ENCODE measurements at regions not wholly inside any gene's neighbourhood (a gene's known extent, or its start where the extent isn't known, plus 50 kb on each side); places are given as distances from the start of the nearest gene placed in this dataset.

DNA sequence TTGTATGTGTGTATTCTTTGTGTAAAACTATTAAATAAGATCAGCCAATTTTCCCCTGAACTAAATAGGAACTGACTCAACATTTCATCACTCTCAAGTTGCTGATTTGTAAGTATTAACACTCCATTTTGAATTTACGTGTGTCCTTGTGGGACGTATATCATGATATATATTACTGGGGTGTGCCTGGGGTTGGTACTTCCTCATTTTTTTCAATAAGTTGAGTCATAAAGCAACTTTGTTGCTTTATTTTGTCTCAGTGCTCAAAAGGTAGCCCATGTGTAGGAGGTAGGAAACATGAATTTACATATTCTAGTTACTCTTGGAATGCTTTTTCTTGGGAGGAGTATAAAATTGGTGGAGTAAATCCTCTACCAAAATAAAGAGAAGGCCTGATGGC lies 193.9 kb upstream of the RAG2 start:
- Histone ChIP-seq H3K4me3 (ENCODE audit: low read length) (no peak overlapping the region), H3K4me1 (ENCODE audit: control insufficient read depth, insufficient read depth, low read length) (no peaks in the 10 kb centered on the region), H3K9me3 (ENCODE audit: control insufficient read depth, low read depth, low read length) (no peaks in the 10 kb centered on the region), H3K27ac (ENCODE audit: low read length) (no peak overlapping the region), H3K36me3 (ENCODE audit: control insufficient read depth, insufficient read depth, low read length) (no peaks in the 10 kb centered on the region), H3K27me3 (ENCODE audit: control insufficient read depth, insufficient read depth, low read length) (no peaks in the 10 kb centered on the region)
- no CpG with 5 or more reads among the region's 2 CpGs for WGBS (ENCODE audit: insufficient coverage, low lambda C conversion rate)
- DNase-seq: no peak

- H3K4me1 ChIP-seq (ENCODE audit: control insufficient read depth, insufficient read depth, low read length): no peaks in the 10 kb centered on the region
- no peak overlapping the region for H3K27ac ChIP-seq (ENCODE audit: low read length)
- H3K36me3 ChIP-seq (ENCODE audit: control insufficient read depth, insufficient read depth, low read length): no peaks in the 10 kb centered on the region
- no peaks in the 10 kb centered on the region for H3K27me3 ChIP-seq (ENCODE audit: control insufficient read depth, insufficient read depth, low read length)
- no peak overlapping the region for H3K4me3 ChIP-seq (ENCODE audit: low read length)
- no CpG with 5 or more reads among the region's 3 CpGs for WGBS (ENCODE audit: insufficient coverage, low lambda C conversion rate)
- H3K9me3 ChIP-seq (ENCODE audit: control insufficient read depth, low read depth, low read length): no peaks in the 10 kb centered on the region
- DNase-seq: no peak
Measured at GRCh38 chr11:36790526-36790925, 192.5 kb upstream of the RAG2 start.

DNA sequence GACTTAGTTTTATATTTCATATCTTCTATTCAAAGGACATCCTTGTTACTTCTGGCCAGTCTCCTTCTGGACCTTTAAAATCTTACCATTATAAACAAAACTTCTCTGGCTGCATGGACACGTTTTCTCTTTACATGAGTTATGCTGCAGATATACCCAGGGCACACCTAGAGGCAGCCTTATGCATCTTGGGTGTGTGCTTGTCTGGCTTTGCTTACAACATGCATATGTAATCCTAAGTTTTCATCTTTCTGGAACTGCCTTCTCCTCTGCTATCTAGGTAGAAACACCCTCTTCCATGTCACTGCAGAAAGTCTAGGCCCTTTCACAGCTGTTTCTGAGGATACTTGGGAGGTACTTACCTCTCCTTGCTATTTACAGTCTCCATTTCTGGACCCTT lies 185.8 kb upstream of the RAG2 start:
- no CpG with 5 or more reads among the region's 1 CpG for WGBS (ENCODE audit: insufficient coverage, low lambda C conversion rate)

GRCh38 chr11:36779791-36780190 lies 181.8 kb upstream of the RAG2 start:
- no peaks in the 10 kb centered on the region for H3K36me3 ChIP-seq (ENCODE audit: control insufficient read depth, insufficient read depth, low read length)
- no peaks in the 10 kb centered on the region for H3K27me3 ChIP-seq (ENCODE audit: control insufficient read depth, insufficient read depth, low read length)
- H3K4me3 ChIP-seq (ENCODE audit: low read length): no peak overlapping the region
- no peak for DNase-seq
- H3K9me3 ChIP-seq (ENCODE audit: control insufficient read depth, low read depth, low read length): no peaks in the 10 kb centered on the region
- H3K4me1 ChIP-seq (ENCODE audit: control insufficient read depth, insufficient read depth, low read length): no peaks in the 10 kb centered on the region
- WGBS (ENCODE audit: insufficient coverage, low lambda C conversion rate): 86% methylated on average over 1 of the region's 3 CpGs
- H3K27ac ChIP-seq (ENCODE audit: low read length): no peak overlapping the region

More for the DNA sequence above, 185.8 kb upstream of the RAG2 start:
- Histone ChIP-seq H3K9me3 (ENCODE audit: control insufficient read depth, low read depth, low read length) (no peaks in the 10 kb centered on the region), H3K4me3 (ENCODE audit: low read length) (no peak overlapping the region), H3K4me1 (ENCODE audit: control insufficient read depth, insufficient read depth, low read length) (no peaks in the 10 kb centered on the region), H3K27me3 (ENCODE audit: control insufficient read depth, insufficient read depth, low read length) (no peaks in the 10 kb centered on the region), H3K27ac (ENCODE audit: low read length) (no peak overlapping the region), H3K36me3 (ENCODE audit: control insufficient read depth, insufficient read depth, low read length) (no peaks in the 10 kb centered on the region)
- DNase-seq: no peak

- Histone ChIP-seq H3K27ac (ENCODE audit: low read length) (no peak overlapping the region), H3K9me3 (ENCODE audit: control insufficient read depth, low read depth, low read length) (no peaks in the 10 kb centered on the region), H3K36me3 (ENCODE audit: control insufficient read depth, insufficient read depth, low read length) (no peaks in the 10 kb centered on the region), H3K4me1 (ENCODE audit: control insufficient read depth, insufficient read depth, low read length) (no peaks in the 10 kb centered on the region), H3K27me3 (ENCODE audit: control insufficient read depth, insufficient read depth, low read length) (no peaks in the 10 kb centered on the region), H3K4me3 (ENCODE audit: low read length) (no peak overlapping the region)
- no peak for DNase-seq
- WGBS (ENCODE audit: insufficient coverage, low lambda C conversion rate): no CpG with 5 or more reads among the region's 2 CpGs
Measured at GRCh38 chr11:36777311-36777710, 179.3 kb upstream of the RAG2 start.

- Histone ChIP-seq H3K4me3 (ENCODE audit: low read length) (no peak overlapping the region), H3K27me3 (ENCODE audit: control insufficient read depth, insufficient read depth, low read length) (no peaks in the 10 kb centered on the region), H3K27ac (ENCODE audit: low read length) (no peak overlapping the region), H3K9me3 (ENCODE audit: control insufficient read depth, low read depth, low read length) (no peaks in the 10 kb centered on the region), H3K4me1 (ENCODE audit: control insufficient read depth, insufficient read depth, low read length) (no peaks in the 10 kb centered on the region), H3K36me3 (ENCODE audit: control insufficient read depth, insufficient read depth, low read length) (no peaks in the 10 kb centered on the region)
- 50% methylated on average over 1 of the region's 2 CpGs for WGBS (ENCODE audit: insufficient coverage, low lambda C conversion rate)
- DNase-seq: no peak
Measured at GRCh38 chr11:36775756-36776155, 177.7 kb upstream of the RAG2 start.

GRCh38 chr11:36775130-36775529 lies 177.1 kb upstream of the RAG2 start:
- Histone ChIP-seq H3K9me3 (ENCODE audit: control insufficient read depth, low read depth, low read length) (no peaks in the 10 kb centered on the region), H3K27me3 (ENCODE audit: control insufficient read depth, insufficient read depth, low read length) (no peaks in the 10 kb centered on the region), H3K36me3 (ENCODE audit: control insufficient read depth, insufficient read depth, low read length) (no peaks in the 10 kb centered on the region), H3K4me3 (ENCODE audit: low read length) (no peak overlapping the region), H3K4me1 (ENCODE audit: control insufficient read depth, insufficient read depth, low read length) (no peaks in the 10 kb centered on the region), H3K27ac (ENCODE audit: low read length) (no peak overlapping the region)
- 80% methylated on average over 1 of the region's 1 CpG for whole genome bisulfite sequencing (ENCODE audit: insufficient coverage, low lambda C conversion rate)
- no peak for DNase-seq

DNA sequence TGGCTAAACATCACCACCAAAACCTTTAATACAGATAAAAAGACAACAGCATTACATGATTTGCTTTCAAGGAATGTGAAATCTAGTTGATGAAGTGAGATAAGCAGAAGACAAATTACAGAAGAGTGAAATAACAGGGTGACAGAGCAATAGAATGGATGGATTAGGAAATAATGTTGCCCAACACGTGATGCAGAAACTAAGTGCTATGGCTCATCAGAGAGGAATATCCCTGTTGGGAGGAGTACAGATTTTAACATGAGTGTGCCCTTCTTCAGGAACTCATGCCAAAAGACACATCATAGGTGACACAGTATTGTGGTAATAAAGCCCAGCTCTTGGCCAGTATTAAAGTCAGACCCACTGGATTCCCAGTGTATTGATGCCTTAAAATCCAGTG lies 176.6 kb upstream of the RAG2 start:
- no peak overlapping the region for H3K4me3 ChIP-seq (ENCODE audit: low read length)
- no CpG with 5 or more reads among the region's 1 CpG for WGBS (ENCODE audit: insufficient coverage, low lambda C conversion rate)
- no peaks in the 10 kb centered on the region for H3K27me3 ChIP-seq (ENCODE audit: control insufficient read depth, insufficient read depth, low read length)
- no peak overlapping the region for H3K27ac ChIP-seq (ENCODE audit: low read length)
- no peak for DNase-seq
- no peaks in the 10 kb centered on the region for H3K4me1 ChIP-seq (ENCODE audit: control insufficient read depth, insufficient read depth, low read length)
- H3K36me3 ChIP-seq (ENCODE audit: control insufficient read depth, insufficient read depth, low read length): no peaks in the 10 kb centered on the region
- no peaks in the 10 kb centered on the region for H3K9me3 ChIP-seq (ENCODE audit: control insufficient read depth, low read depth, low read length)

GRCh38 chr11:36763187-36763586 lies 165.2 kb upstream of the RAG2 start:
- H3K4me1 ChIP-seq (ENCODE audit: control insufficient read depth, insufficient read depth, low read length): no peaks in the 10 kb centered on the region
- H3K27ac ChIP-seq (ENCODE audit: low read length): no peak overlapping the region
- WGBS (ENCODE audit: insufficient coverage, low lambda C conversion rate): 14% methylated on average over 1 of the region's 1 CpG
- H3K36me3 ChIP-seq (ENCODE audit: control insufficient read depth, insufficient read depth, low read length): no peaks in the 10 kb centered on the region
- H3K27me3 ChIP-seq (ENCODE audit: control insufficient read depth, insufficient read depth, low read length): no peaks in the 10 kb centered on the region
- H3K4me3 ChIP-seq (ENCODE audit: low read length): no peak overlapping the region
- DNase-seq: no peak
- peaks cover 3% of the 10 kb centered on the region for H3K9me3 ChIP-seq (ENCODE audit: control insufficient read depth, low read depth, low read length)

DNA sequence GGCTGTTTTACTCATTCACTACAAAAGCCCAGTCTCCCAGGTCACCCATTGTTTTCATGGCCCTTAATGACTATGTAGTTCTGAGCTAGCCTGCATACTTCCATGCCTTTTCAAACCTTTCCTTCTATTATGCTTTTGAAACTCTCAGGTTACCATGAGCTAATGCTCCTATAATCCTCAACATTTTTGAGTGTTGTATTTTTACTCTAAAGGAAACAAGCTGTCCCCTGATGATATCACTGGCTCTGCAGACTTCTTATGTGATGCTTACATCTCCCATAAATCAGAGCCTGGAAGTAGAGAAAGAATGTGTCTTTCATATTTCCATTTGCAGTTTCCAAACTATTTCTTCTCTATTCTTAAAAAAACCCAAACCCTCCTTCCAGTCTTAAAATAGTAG lies 159.0 kb upstream of the RAG2 start:
- Histone ChIP-seq H3K27me3 (ENCODE audit: control insufficient read depth, insufficient read depth, low read length) (no peaks in the 10 kb centered on the region), H3K4me1 (ENCODE audit: control insufficient read depth, insufficient read depth, low read length) (no peaks in the 10 kb centered on the region), H3K27ac (ENCODE audit: low read length) (no peak overlapping the region), H3K9me3 (ENCODE audit: control insufficient read depth, low read depth, low read length) (peaks cover 3% of the 10 kb centered on the region), H3K36me3 (ENCODE audit: control insufficient read depth, insufficient read depth, low read length) (no peaks in the 10 kb centered on the region), H3K4me3 (ENCODE audit: low read length) (no peak overlapping the region)
- no peak for DNase-seq

DNA sequence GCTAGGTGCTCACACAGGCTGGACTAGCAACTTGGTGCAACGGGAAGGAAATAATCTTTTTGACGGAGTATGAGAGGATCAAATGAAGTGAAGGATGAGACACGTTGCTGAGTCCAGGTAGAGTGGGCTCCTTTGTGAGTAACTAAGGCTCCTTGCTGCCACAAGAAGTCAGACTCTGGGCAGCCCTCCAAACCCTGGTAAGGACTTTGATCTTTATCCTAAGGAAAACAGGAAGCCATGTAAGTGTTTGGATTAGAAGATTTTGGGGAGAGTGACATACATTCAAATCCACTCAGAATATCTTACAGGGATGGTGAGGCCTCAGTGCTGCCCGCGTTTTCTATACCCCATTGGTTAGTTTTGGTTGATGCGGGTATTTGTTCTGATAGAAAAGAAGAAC lies 155.9 kb upstream of the RAG2 start:
- no peak for DNase-seq
- no CpG with 5 or more reads among the region's 6 CpGs for WGBS (ENCODE audit: insufficient coverage, low lambda C conversion rate)

More for the DNA sequence above, 155.9 kb upstream of the RAG2 start:
- Histone ChIP-seq H3K9me3 (ENCODE audit: control insufficient read depth, low read depth, low read length) (no peaks in the 10 kb centered on the region), H3K4me3 (ENCODE audit: low read length) (no peak overlapping the region), H3K36me3 (ENCODE audit: control insufficient read depth, insufficient read depth, low read length) (no peaks in the 10 kb centered on the region), H3K27me3 (ENCODE audit: control insufficient read depth, insufficient read depth, low read length) (no peaks in the 10 kb centered on the region), H3K4me1 (ENCODE audit: control insufficient read depth, insufficient read depth, low read length) (no peaks in the 10 kb centered on the region), H3K27ac (ENCODE audit: low read length) (no peak overlapping the region)
